Trophoblast cell (in vitro differentiated cells and primary cell): ENCODE measurements at regions not wholly inside any gene's neighbourhood (a gene's known extent, or its start where the extent isn't known, plus 50 kb on each side); places are given as distances from the start of the nearest gene placed in this dataset.

Source experiments
- DNase-seq, 2 donors: peaks; one replicate each; pipeline ENCODE4 v3.0.0-alpha.2; 2016
- H2AFZ ChIP-seq: 2 replicates; pipeline ENCODE4 v1.6.1; 2013; ENCODE audit warnings: low read length, moderate library complexity, mild to moderate bottlenecking; ENCODE audit not compliant: insufficient read depth, poor library complexity
- H2AK5ac ChIP-seq: 2 replicates; pipeline ENCODE4 v1.6.1; 2013; ENCODE audit warnings: mild to moderate bottlenecking, low read length
- H2BK120ac ChIP-seq: 2 replicates; pipeline ENCODE4 v1.6.1; 2013; ENCODE audit warnings: low read length, mild to moderate bottlenecking, moderate library complexity; ENCODE audit not compliant: insufficient read depth, poor library complexity
- H2BK12ac ChIP-seq: 2 replicates; pipeline ENCODE4 v1.6.1; 2013; ENCODE audit warnings: mild to moderate bottlenecking, low read length, moderate library complexity
- H2BK5ac ChIP-seq: 2 replicates; pipeline ENCODE4 v1.6.1; 2013; ENCODE audit warnings: low read length, low read depth, moderate library complexity, mild to moderate bottlenecking; ENCODE audit not compliant: poor library complexity
- H3K14ac ChIP-seq: 2 replicates; pipeline ENCODE4 v1.6.1; 2013; ENCODE audit warnings: mild to moderate bottlenecking, low read length
- H3K18ac ChIP-seq: 2 replicates; pipeline ENCODE4 v1.6.1; 2013; ENCODE audit warnings: mild to moderate bottlenecking, low read length
- H3K23ac ChIP-seq: 2 replicates; pipeline ENCODE4 v1.6.1; 2013; ENCODE audit warnings: low read length
- H3K27ac ChIP-seq: 2 replicates; pipeline ENCODE4 v1.5.1; 2013; ENCODE audit warnings: low read depth, mild to moderate bottlenecking, inconsistent platforms, low read length, moderate library complexity
- H3K27me3 ChIP-seq: 2 replicates; pipeline ENCODE4 v1.6.1; 2013; ENCODE audit warnings: inconsistent platforms, mild to moderate bottlenecking, low read length, moderate library complexity; ENCODE audit not compliant: insufficient read depth
- H3K36me3 ChIP-seq, 2 experiments: 1 replicate in 1 of 2; 2 replicates in 1 of 2; pipeline ENCODE4 v1.6.1; 2013; ENCODE audit warnings: low read length in 2 of 2, mild to moderate bottlenecking in 2 of 2, moderate library complexity in 1 of 2; ENCODE audit not compliant: insufficient read depth in 2 of 2, control insufficient read depth in 1 of 2
- H3K4ac ChIP-seq: 2 replicates; pipeline ENCODE4 v1.6.1; 2013; ENCODE audit warnings: low read depth, mild to moderate bottlenecking, low read length, moderate library complexity
- H3K4me1 ChIP-seq, 2 experiments: 1 replicate in 1 of 2; 2 replicates in 1 of 2; pipeline ENCODE4 v1.6.1; 2013; ENCODE audit warnings: low read length in 2 of 2, mild to moderate bottlenecking in 2 of 2, moderate library complexity in 1 of 2; ENCODE audit not compliant: insufficient read depth in 2 of 2, control insufficient read depth in 1 of 2
- H3K4me2 ChIP-seq: 2 replicates; pipeline ENCODE4 v1.6.1; 2013; ENCODE audit warnings: inconsistent platforms, mild to moderate bottlenecking, low read length, moderate library complexity
- H3K4me3 ChIP-seq: 2 replicates; pipeline ENCODE4 v1.5.1; 2013; ENCODE audit warnings: mild to moderate bottlenecking, low read depth, low read length, inconsistent platforms
- H3K79me1 ChIP-seq: one replicate; pipeline ENCODE4 v1.6.1; 2013; ENCODE audit warnings: low read length
- H3K79me2 ChIP-seq: 2 replicates; pipeline ENCODE4 v1.6.1; 2013; ENCODE audit warnings: low read length, mild to moderate bottlenecking; ENCODE audit not compliant: control insufficient read depth, insufficient read depth, poor library complexity
- H3K9ac ChIP-seq: 2 replicates; pipeline ENCODE4 v1.6.1; 2013; ENCODE audit warnings: mild to moderate bottlenecking, low read length
- H3K9me3 ChIP-seq: 2 replicates; pipeline ENCODE4 v1.6.1; 2013; ENCODE audit warnings: low read depth, mild to moderate bottlenecking, control low read depth, inconsistent platforms, low read length; ENCODE audit not compliant: insufficient read depth
- H4K12ac ChIP-seq: 2 replicates; pipeline ENCODE4 v1.6.1; 2013; ENCODE audit warnings: low read depth, mild to moderate bottlenecking, low read length, moderate library complexity
- H4K8ac ChIP-seq: 2 replicates; pipeline ENCODE4 v1.6.1; 2013; ENCODE audit warnings: low read depth, mild to moderate bottlenecking, low read length, moderate library complexity
- H4K91ac ChIP-seq: one replicate; pipeline ENCODE4 v1.6.1; 2013; ENCODE audit warnings: low read depth, mild to moderate bottlenecking, low read length, moderate library complexity
- WGBS: extraction: QIAGEN DNeasy Blood & Tissue Kit; methylation state at CpG from one replicate; pipeline ENCODE4 v1.1.7; 2013; ENCODE audit warnings: missing lambda C conversion rate; ENCODE audit not compliant: insufficient read length, insufficient coverage; ENCODE audit errors: extremely low coverage; 5-methylcytosine and 5-hydroxymethylcytosine counted together

- no peak overlapping the region for H3K4me2 ChIP-seq
- no peak overlapping the region for H2BK12ac ChIP-seq
- H3K9me3 ChIP-seq: no peaks in the 10 kb centered on the region
- DNase-seq: peak in 1 of 2 donors; percentile 40
- H3K36me3 ChIP-seq: no peaks in the 10 kb centered on the region
- no CpG with 5 or more reads among the region's 3 CpGs for WGBS
- no peak overlapping the region for H3K14ac ChIP-seq
- no peak overlapping the region for H3K4ac ChIP-seq
- no peak overlapping the region for H3K18ac ChIP-seq
- H2AFZ ChIP-seq: no peak overlapping the region
- H3K79me1 ChIP-seq: no peaks in the 10 kb centered on the region
- H4K8ac ChIP-seq: no peak overlapping the region
- no peak overlapping the region for H4K12ac ChIP-seq
- no peak overlapping the region for H2AK5ac ChIP-seq
- no peaks in the 10 kb centered on the region for H3K79me2 ChIP-seq
- H3K27ac ChIP-seq: no peak overlapping the region
- H4K91ac ChIP-seq: no peak overlapping the region
- no peak overlapping the region for H2BK120ac ChIP-seq
- no peak overlapping the region for H3K4me3 ChIP-seq
- no peaks in the 10 kb centered on the region for H3K27me3 ChIP-seq
- H2BK5ac ChIP-seq: no peak overlapping the region
- no peak overlapping the region for H3K9ac ChIP-seq
- H3K4me1 ChIP-seq: no peaks in the 10 kb centered on the region
- H3K23ac ChIP-seq: no peak overlapping the region
Measured at GRCh38 chrX:96424007-96424406, 260.6 kb upstream of the DIAPH2 start.

- Histone ChIP-seq H3K4me1 (no peaks in the 10 kb centered on the region), H3K9me3 (no peaks in the 10 kb centered on the region), H3K79me2 (no peaks in the 10 kb centered on the region), H4K12ac (no peak overlapping the region), H3K4ac (no peak overlapping the region), H3K36me3 (no peaks in the 10 kb centered on the region), H4K8ac (no peak overlapping the region), H3K27ac (no peak overlapping the region), H2AK5ac (no peak overlapping the region), H2BK120ac (no peak overlapping the region), H3K18ac (no peak overlapping the region), H3K14ac (no peak overlapping the region), H3K27me3 (no peaks in the 10 kb centered on the region), H3K9ac (no peak overlapping the region), H4K91ac (no peak overlapping the region), H3K4me2 (no peak overlapping the region), H2BK5ac (no peak overlapping the region), H3K79me1 (no peaks in the 10 kb centered on the region), H3K23ac (no peak overlapping the region), H2AFZ (no peak overlapping the region), H2BK12ac (no peak overlapping the region), H3K4me3 (no peak overlapping the region)
- DNase-seq: no peak
Measured at GRCh38 chrX:96425200-96425599, 259.4 kb upstream of the DIAPH2 start.

- H4K12ac ChIP-seq: no peak overlapping the region
- no peak overlapping the region for H3K4me2 ChIP-seq
- no peak overlapping the region for H3K4ac ChIP-seq
- no peak for DNase-seq
- WGBS: no CpG with 5 or more reads among the region's 2 CpGs
- H3K4me3 ChIP-seq: no peak overlapping the region
- H2BK5ac ChIP-seq: no peak overlapping the region
- no peaks in the 10 kb centered on the region for H3K79me1 ChIP-seq
- no peak overlapping the region for H2AK5ac ChIP-seq
- H2BK120ac ChIP-seq: no peak overlapping the region
- no peak overlapping the region for H2AFZ ChIP-seq
- no peaks in the 10 kb centered on the region for H3K4me1 ChIP-seq
- no peaks in the 10 kb centered on the region for H3K36me3 ChIP-seq
- no peak overlapping the region for H3K9ac ChIP-seq
- no peak overlapping the region for H4K8ac ChIP-seq
- no peak overlapping the region for H3K27ac ChIP-seq
- no peak overlapping the region for H3K18ac ChIP-seq
- no peak overlapping the region for H3K14ac ChIP-seq
- no peak overlapping the region for H2BK12ac ChIP-seq
- no peaks in the 10 kb centered on the region for H3K9me3 ChIP-seq
- H4K91ac ChIP-seq: no peak overlapping the region
- no peaks in the 10 kb centered on the region for H3K79me2 ChIP-seq
- no peak overlapping the region for H3K23ac ChIP-seq
- no peaks in the 10 kb centered on the region for H3K27me3 ChIP-seq
Measured at GRCh38 chrX:96430756-96431455, 253.7 kb upstream of the DIAPH2 start.

- H3K18ac ChIP-seq: no peak overlapping the region
- H4K8ac ChIP-seq: no peak overlapping the region
- H3K4me3 ChIP-seq: no peak overlapping the region
- no peak for DNase-seq
- H3K4ac ChIP-seq: no peak overlapping the region
- no peaks in the 10 kb centered on the region for H3K36me3 ChIP-seq
- no peak overlapping the region for H2AK5ac ChIP-seq
- H3K9ac ChIP-seq: no peak overlapping the region
- no peak overlapping the region for H2BK120ac ChIP-seq
- WGBS: no CpG with 5 or more reads among the region's 1 CpG
- no peaks in the 10 kb centered on the region for H3K9me3 ChIP-seq
- no peak overlapping the region for H3K4me2 ChIP-seq
- no peak overlapping the region for H3K27ac ChIP-seq
- H3K79me1 ChIP-seq: peaks cover 1% of the 10 kb centered on the region
- H3K27me3 ChIP-seq: no peaks in the 10 kb centered on the region
- H2BK5ac ChIP-seq: no peak overlapping the region
- no peak overlapping the region for H2AFZ ChIP-seq
- H2BK12ac ChIP-seq: no peak overlapping the region
- H3K23ac ChIP-seq: no peak overlapping the region
- no peak overlapping the region for H4K12ac ChIP-seq
- no peaks in the 10 kb centered on the region for H3K4me1 ChIP-seq
- no peak overlapping the region for H3K14ac ChIP-seq
- no peak overlapping the region for H4K91ac ChIP-seq
- no peaks in the 10 kb centered on the region for H3K79me2 ChIP-seq
Measured at GRCh38 chrX:96432647-96433046, 252.0 kb upstream of the DIAPH2 start.
